Activated naive CD4-positive, alpha-beta T cell treated with anti-CD3 and anti-CD28 coated beads, Interleukin-2, amount 50 U/mL, for 72 hours (primary cell): ENCODE measurements at regions not wholly inside any gene's neighbourhood (a gene's known extent, or its start where the extent isn't known, plus 50 kb on each side); places are given as distances from the start of the nearest gene placed in this dataset.

Experiments
- ATAC-seq, 2 donors: fragments of 150-1000 bp; cut with Tn5 transposase; 2 replicates each; pipeline ENCODE4 v1.10.0; 2021; ENCODE audit warnings: mild to moderate bottlenecking in 2 of 2, moderate library complexity in 2 of 2
- DNase-seq, 2 donors: peaks; one replicate each; pipeline ENCODE4 v3.0.0; 2021 to 2022; ENCODE audit warnings: low spot score in 2 of 2
- H3K27ac Mint-ChIP-seq, 2 donors: one replicate each; pipeline ENCODE4 v1.8.0; 2022; ENCODE audit warnings: mild to moderate bottlenecking in 2 of 2, mixed read lengths in 2 of 2
- H3K36me3 Mint-ChIP-seq, 2 donors: one replicate each; pipeline ENCODE4 v1.8.0; 2022; ENCODE audit warnings: mixed read lengths in 2 of 2
- H3K9me3 Mint-ChIP-seq, 2 donors: one replicate each; pipeline ENCODE4 v1.8.0; 2022; ENCODE audit warnings: mixed read lengths in 2 of 2

- ATAC-seq: no peak
- peak overlapping the region; percentile 25 to 33 for H3K27ac Mint-ChIP-seq
Measured at GRCh38 chr4:81971637-81972381, 402.0 kb downstream of the HNRNPD start.

GRCh38 chr4:81971061-81971460 is 402.7 kb downstream of the HNRNPD start:
- DNase-seq (no peak), ATAC-seq (no peak)
- Mint-ChIP-seq H3K27ac (no peak overlapping the region), H3K9me3 (no peaks in the 10 kb centered on the region), H3K36me3 (no peaks in the 10 kb centered on the region)

More at GRCh38 chr4:81971637-81972381, 402.0 kb downstream of the HNRNPD start:
- H3K36me3 Mint-ChIP-seq: no peaks in the 10 kb centered on the region
- no peaks in the 10 kb centered on the region for H3K9me3 Mint-ChIP-seq
- no peak for DNase-seq

GRCh38 chr4:81970454-81970853 is 403.3 kb downstream of the HNRNPD start:
- no peak overlapping the region for H3K27ac Mint-ChIP-seq
- DNase-seq (no peak), ATAC-seq (no peak)
- no peaks in the 10 kb centered on the region for H3K9me3 Mint-ChIP-seq
- H3K36me3 Mint-ChIP-seq: no peaks in the 10 kb centered on the region

- Mint-ChIP-seq H3K36me3 (no peaks in the 10 kb centered on the region), H3K27ac (no peak overlapping the region), H3K9me3 (no peaks in the 10 kb centered on the region)
- no peak for ATAC-seq
- no peak for DNase-seq
Measured at GRCh38 chr4:81966676-81967075, 407.1 kb downstream of the HNRNPD start.

GRCh38 chr4:81965911-81966310 is 407.9 kb downstream of the HNRNPD start:
- Mint-ChIP-seq H3K27ac (no peak overlapping the region), H3K36me3 (no peaks in the 10 kb centered on the region), H3K9me3 (no peaks in the 10 kb centered on the region)
- DNase-seq (no peak), ATAC-seq (no peak)

GRCh38 chr4:81965454-81965853 is 408.3 kb downstream of the HNRNPD start:
- ATAC-seq (no peak), DNase-seq (no peak)
- Mint-ChIP-seq H3K9me3 (no peaks in the 10 kb centered on the region), H3K36me3 (no peaks in the 10 kb centered on the region), H3K27ac (no peak overlapping the region)

GRCh38 chr4:81963763-81964020 is 410.1 kb downstream of the HNRNPD start:
- Mint-ChIP-seq H3K9me3 (no peaks in the 10 kb centered on the region), H3K27ac (no peak overlapping the region), H3K36me3 (no peaks in the 10 kb centered on the region)
- ATAC-seq (no peak), DNase-seq (no peak)

- no peak overlapping the region for H3K27ac Mint-ChIP-seq
- DNase-seq (no peak), ATAC-seq (no peak)
- H3K9me3 Mint-ChIP-seq: no peaks in the 10 kb centered on the region
- no peaks in the 10 kb centered on the region for H3K36me3 Mint-ChIP-seq
Measured at GRCh38 chr4:81963015-81963762, 410.6 kb downstream of the HNRNPD start.

- ATAC-seq (no peak), DNase-seq (no peak)
- Mint-ChIP-seq H3K36me3 (no peaks in the 10 kb centered on the region), H3K9me3 (no peaks in the 10 kb centered on the region), H3K27ac (no peak overlapping the region)
Measured at GRCh38 chr4:81960961-81961360, 412.8 kb downstream of the HNRNPD start.

- ATAC-seq (no peak), DNase-seq (no peak)
- Mint-ChIP-seq H3K27ac (no peak overlapping the region), H3K36me3 (no peaks in the 10 kb centered on the region), H3K9me3 (no peaks in the 10 kb centered on the region)
Measured at GRCh38 chr4:81954271-81954670, 419.5 kb downstream of the HNRNPD start.

GRCh38 chr4:81951891-81952455 is 421.8 kb downstream of the HNRNPD start:
- DNase-seq (no peak), ATAC-seq (no peak)
- Mint-ChIP-seq H3K36me3 (no peaks in the 10 kb centered on the region), H3K27ac (no peak overlapping the region), H3K9me3 (no peaks in the 10 kb centered on the region)

GRCh38 chr4:81946996-81947395 is 426.8 kb downstream of the HNRNPD start:
- ATAC-seq (no peak), DNase-seq (no peak)
- Mint-ChIP-seq H3K9me3 (no peaks in the 10 kb centered on the region), H3K36me3 (no peaks in the 10 kb centered on the region), H3K27ac (no peak overlapping the region)

GRCh38 chr4:81930506-81931238 is 443.1 kb downstream of the HNRNPD start:
- H3K27ac Mint-ChIP-seq: no peak overlapping the region
- ATAC-seq (peak in 1 of 2 donors; percentile 73), DNase-seq (no peak)
- no peaks in the 10 kb centered on the region for H3K9me3 Mint-ChIP-seq
- no peaks in the 10 kb centered on the region for H3K36me3 Mint-ChIP-seq

GRCh38 chr4:81923140-81923539 is 450.7 kb downstream of the HNRNPD start:
- no peak overlapping the region for H3K27ac Mint-ChIP-seq
- DNase-seq (no peak), ATAC-seq (peak; percentile 67 to 92)
- H3K9me3 Mint-ChIP-seq: no peaks in the 10 kb centered on the region
- H3K36me3 Mint-ChIP-seq: no peaks in the 10 kb centered on the region

- no peak for ATAC-seq
- DNase-seq: no peak
- H3K27ac Mint-ChIP-seq: no peak overlapping the region
- no peaks in the 10 kb centered on the region for H3K9me3 Mint-ChIP-seq
- no peaks in the 10 kb centered on the region for H3K36me3 Mint-ChIP-seq
Measured at GRCh38 chr4:81922313-81922712, 450.6 kb upstream of the RASGEF1B start.

GRCh38 chr4:81921751-81922159 is 450.0 kb upstream of the RASGEF1B start:
- no peaks in the 10 kb centered on the region for H3K9me3 Mint-ChIP-seq
- ATAC-seq (no peak), DNase-seq (no peak)
- no peak overlapping the region for H3K27ac Mint-ChIP-seq
- H3K36me3 Mint-ChIP-seq: no peaks in the 10 kb centered on the region

- H3K27ac Mint-ChIP-seq: no peak overlapping the region
- H3K9me3 Mint-ChIP-seq: no peaks in the 10 kb centered on the region
- DNase-seq: no peak
- H3K36me3 Mint-ChIP-seq: no peaks in the 10 kb centered on the region
- no peak for ATAC-seq
Measured at GRCh38 chr4:81919810-81920209, 448.1 kb upstream of the RASGEF1B start.
